IMR-90 (cell line): ENCODE measurements at regions not wholly inside any gene's neighbourhood (a gene's known extent, or its start where the extent isn't known, plus 50 kb on each side); places are given as distances from the start of the nearest gene placed in this dataset.

Experiments used
- BHLHE40 ChIP-seq: fragments of 150-350 bp; IDR thresholded peaks from 2 replicates; pipeline ENCODE4 v1.6.1; 2016; ENCODE audit warnings: mild to moderate bottlenecking, low read depth, low read length
- CEBPB ChIP-seq: IDR thresholded peaks from 2 replicates; pipeline ENCODE4 v1.6.1; 2012; ENCODE audit warnings: low read depth, low read length, improper control_type of control experiment
- CTCF ChIP-seq: conservative IDR thresholded peaks from 2 replicates; pipeline ENCODE4 v1.5.1; 2012; ENCODE audit warnings: mild to moderate bottlenecking, low read depth, low read length, improper control_type of control experiment
- ELK1 ChIP-seq: fragments of 150-350 bp; IDR thresholded peaks from 2 replicates; pipeline ENCODE4 v1.6.1; 2016; ENCODE audit warnings: low read depth, mild to moderate bottlenecking, low read length, moderate library complexity, borderline replicate concordance
- NFE2L2 ChIP-seq: fragments of 150-350 bp; IDR thresholded peaks from 2 replicates; pipeline ENCODE4 v1.6.1; 2016; ENCODE audit warnings: low read depth, mild to moderate bottlenecking, low read length
- POLR2A ChIP-seq: IDR thresholded peaks from 2 replicates; pipeline ENCODE4 v1.6.1; 2012; ENCODE audit warnings: mild to moderate bottlenecking, low read depth, low read length
- TF ChIP-seq, protein P1 (sequence below): fragments of 150-350 bp; IDR thresholded peaks from 2 replicates; pipeline ENCODE4 v1.6.1; 2017; ENCODE audit warnings: mild to moderate bottlenecking, antibody characterized with exemption, low read length, low read depth

DNA sequence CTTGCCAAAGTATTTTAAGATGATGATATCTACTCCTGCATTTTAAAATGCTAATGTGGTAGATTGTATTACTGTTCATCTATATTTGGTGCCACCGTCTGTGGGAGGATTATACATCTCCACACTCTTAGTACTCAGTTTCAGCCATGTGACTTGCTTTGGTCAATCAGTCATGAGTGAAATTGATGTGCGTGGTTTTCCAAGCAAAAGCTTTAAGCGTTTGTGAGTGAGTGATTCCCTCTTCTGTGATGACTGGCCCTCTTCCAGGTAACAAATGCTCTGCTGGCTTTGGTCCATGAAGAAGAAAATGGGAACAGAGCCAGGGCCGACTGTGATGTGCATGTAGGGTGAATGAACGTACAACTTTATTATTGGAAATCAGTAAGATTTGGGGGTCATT lies 330.4 kb downstream of the LPIN1 start:
- TF ChIP-seq CTCF: no peak
- no peak for TF ChIP-seq POLR2A
- TF ChIP-seq, protein P1, sequence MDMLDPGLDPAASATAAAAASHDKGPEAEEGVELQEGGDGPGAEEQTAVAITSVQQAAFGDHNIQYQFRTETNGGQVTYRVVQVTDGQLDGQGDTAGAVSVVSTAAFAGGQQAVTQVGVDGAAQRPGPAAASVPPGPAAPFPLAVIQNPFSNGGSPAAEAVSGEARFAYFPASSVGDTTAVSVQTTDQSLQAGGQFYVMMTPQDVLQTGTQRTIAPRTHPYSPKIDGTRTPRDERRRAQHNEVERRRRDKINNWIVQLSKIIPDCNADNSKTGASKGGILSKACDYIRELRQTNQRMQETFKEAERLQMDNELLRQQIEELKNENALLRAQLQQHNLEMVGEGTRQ: no peak
- TF ChIP-seq CEBPB: no peak
- no peak for TF ChIP-seq BHLHE40
- TF ChIP-seq ELK1: no peak
- TF ChIP-seq NFE2L2: no peak
